ENCODE measurements at regions not wholly inside any gene's neighbourhood (a gene's known extent, or its start where the extent isn't known, plus 50 kb on each side); places are given as distances from the start of the nearest gene placed in this dataset.

DNA sequence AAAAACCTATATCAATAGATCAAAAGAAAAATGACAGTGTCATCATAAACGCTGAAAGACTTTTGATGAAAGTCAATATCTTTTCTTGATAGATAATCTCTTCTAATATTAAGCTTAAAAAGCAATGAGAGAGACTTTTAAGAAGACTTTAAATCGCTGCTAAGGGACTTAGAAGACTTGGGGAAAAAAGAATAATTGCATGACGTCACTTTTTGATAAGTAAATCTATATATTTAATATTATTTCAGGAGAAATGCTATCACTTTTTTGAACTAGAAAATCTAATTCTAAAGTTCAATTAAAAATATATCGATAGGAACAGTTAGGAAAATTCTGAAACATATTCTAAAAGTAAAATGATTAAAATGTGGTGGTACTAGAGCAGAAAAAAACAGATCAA is 78.7 kb upstream of the TSHZ2 start:
- TF ChIP-seq POLR2AphosphoS5 (IDR thresholded peaks at IDR 0.05), result no peak
- TF ChIP-seq, protein P1, sequence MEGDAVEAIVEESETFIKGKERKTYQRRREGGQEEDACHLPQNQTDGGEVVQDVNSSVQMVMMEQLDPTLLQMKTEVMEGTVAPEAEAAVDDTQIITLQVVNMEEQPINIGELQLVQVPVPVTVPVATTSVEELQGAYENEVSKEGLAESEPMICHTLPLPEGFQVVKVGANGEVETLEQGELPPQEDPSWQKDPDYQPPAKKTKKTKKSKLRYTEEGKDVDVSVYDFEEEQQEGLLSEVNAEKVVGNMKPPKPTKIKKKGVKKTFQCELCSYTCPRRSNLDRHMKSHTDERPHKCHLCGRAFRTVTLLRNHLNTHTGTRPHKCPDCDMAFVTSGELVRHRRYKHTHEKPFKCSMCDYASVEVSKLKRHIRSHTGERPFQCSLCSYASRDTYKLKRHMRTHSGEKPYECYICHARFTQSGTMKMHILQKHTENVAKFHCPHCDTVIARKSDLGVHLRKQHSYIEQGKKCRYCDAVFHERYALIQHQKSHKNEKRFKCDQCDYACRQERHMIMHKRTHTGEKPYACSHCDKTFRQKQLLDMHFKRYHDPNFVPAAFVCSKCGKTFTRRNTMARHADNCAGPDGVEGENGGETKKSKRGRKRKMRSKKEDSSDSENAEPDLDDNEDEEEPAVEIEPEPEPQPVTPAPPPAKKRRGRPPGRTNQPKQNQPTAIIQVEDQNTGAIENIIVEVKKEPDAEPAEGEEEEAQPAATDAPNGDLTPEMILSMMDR (IDR thresholded peaks at IDR 0.05), result no peak

All from prostate gland (tissue), 2 donors.